Epithelial cell of esophagus (primary cell): ENCODE measurements at regions not wholly inside any gene's neighbourhood (a gene's known extent, or its start where the extent isn't known, plus 50 kb on each side); places are given as distances from the start of the nearest gene placed in this dataset.

Source experiments
- DNase-seq: peaks from one replicate; pipeline ENCODE4 v3.0.0; 2010; ENCODE audit warnings: low read depth
- H3K4me3 ChIP-seq: 2 replicates; pipeline ENCODE4 v1.5.1; 2011; ENCODE audit warnings: mild to moderate bottlenecking, low read length, control low read depth
- CTCF ChIP-seq: IDR thresholded peaks from 2 replicates; pipeline ENCODE4 v1.5.1; 2011; ENCODE audit warnings: low read depth, mild to moderate bottlenecking, low read length, control low read depth, inconsistent platforms; ENCODE audit not compliant: insufficient read depth; ENCODE audit errors: missing control alignments

DNA sequence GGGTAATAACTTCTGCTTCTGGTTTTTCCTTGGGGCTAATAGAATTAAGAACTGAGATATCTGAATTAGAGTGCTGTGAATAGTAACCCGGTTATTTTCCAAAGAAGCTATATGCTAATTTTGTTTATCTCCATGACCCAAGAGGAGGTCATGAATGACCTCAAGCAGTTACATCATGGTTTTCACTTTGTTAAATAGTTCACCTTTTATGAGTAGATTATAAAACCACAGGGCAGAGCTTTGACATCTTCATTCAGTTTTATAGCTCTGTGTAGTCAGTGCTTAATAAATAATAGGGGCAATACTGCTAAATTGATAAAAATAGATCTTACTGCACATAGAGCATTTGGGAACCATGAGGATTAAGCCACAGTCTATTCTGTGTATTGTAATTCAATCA lies 462.2 kb downstream of the LRIG3 start:
- DNase-seq, result no peak
- no peak overlapping the region for H3K4me3 ChIP-seq
- no peak for TF ChIP-seq CTCF

DNA sequence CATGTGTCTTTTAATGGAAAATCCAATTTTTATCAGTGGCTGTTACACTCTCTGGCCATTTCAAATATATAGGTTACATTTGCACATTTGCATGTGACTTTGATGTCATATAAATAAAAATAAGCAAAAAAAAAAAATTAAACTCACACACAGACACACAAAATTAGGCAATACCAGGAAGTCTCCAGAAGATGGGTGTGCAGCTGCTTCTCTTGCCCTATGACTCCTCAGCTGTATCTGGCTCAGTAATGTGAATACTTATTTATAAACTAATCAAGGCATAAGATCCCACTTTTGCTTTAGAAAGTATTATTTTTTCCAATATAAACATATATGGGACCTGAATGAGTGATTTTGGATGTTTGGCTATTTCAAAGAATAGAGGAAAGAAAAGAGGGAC lies 461.1 kb downstream of the LRIG3 start:
- TF ChIP-seq CTCF, result no peak
- no peak overlapping the region for H3K4me3 ChIP-seq
- peak; percentile 32 for DNase-seq

GRCh38 chr12:58463051-58463450 lies 457.3 kb downstream of the LRIG3 start:
- peak; percentile 60 for DNase-seq
- H3K4me3 ChIP-seq, result no peak overlapping the region
- TF ChIP-seq CTCF, result no peak

DNA sequence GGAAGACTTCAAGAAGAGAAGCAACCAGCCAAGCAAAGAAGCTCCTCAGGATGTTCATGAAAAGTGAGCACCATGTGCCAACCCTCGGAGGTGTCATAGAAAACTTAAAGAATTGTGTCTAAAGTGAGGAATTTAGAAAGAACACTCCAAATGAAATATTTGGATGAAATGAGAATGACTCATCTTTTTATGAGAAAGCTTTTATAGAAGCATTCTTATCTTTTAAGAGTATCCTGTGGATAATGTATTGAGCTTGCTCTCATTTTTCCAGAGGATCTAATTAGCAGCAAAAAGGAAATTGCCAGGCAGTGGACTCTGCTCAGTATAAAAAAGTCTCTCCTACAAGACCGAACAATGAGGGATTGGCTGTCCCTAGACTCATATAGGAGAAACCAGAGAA lies 454.9 kb downstream of the LRIG3 start:
- TF ChIP-seq CTCF, result no peak
- H3K4me3 ChIP-seq, result no peak overlapping the region
- DNase-seq, result no peak

DNA sequence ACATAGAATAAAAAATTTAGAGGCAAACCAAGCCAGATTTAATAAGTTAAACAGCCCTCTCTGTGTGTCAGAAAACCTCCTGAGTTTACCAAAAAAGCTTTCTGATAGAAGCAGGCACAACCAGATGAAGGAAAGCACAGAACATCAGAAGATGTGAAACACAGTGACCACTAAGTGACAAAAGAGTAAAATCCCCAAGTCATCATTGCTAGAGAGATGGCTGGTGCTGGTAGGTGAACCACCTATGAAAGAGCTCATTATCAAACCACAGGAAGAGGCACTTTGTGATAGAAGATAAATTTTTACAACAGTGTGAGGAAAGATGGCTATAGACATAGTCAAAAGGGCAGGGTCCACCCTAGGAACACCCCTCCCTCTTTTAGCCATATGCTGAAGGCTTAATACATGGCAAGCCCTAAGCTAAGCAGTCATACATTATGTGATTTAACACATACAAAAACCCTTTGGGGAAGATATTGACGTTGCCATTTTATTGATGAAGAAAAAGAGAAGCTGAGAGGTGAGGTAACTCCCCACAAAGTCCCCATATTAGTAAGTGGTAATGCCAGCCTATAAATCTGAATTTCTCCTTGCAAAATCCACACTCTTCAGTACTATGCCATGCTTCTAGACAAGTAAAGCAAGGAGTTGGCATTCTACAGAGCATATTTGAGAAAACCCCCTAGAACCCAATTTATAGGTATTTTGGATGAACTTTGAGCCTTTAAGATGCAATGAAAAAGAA lies 449.9 kb downstream of the LRIG3 start:
- H3K4me3 ChIP-seq, result no peak overlapping the region
- no peak for TF ChIP-seq CTCF
- no peak for DNase-seq

GRCh38 chr12:58479401-58479800 lies 440.9 kb downstream of the LRIG3 start:
- no peak overlapping the region for H3K4me3 ChIP-seq
- no peak for TF ChIP-seq CTCF
- no peak for DNase-seq

- no peak for TF ChIP-seq CTCF
- no peak for DNase-seq
- H3K4me3 ChIP-seq, result no peak overlapping the region
Observed at GRCh38 chr12:58481811-58482210, 438.5 kb downstream of the LRIG3 start.
